HEK293T (cell line): ENCODE measurements at regions not wholly inside any gene's neighbourhood (a gene's known extent, or its start where the extent isn't known, plus 50 kb on each side); places are given as distances from the start of the nearest gene placed in this dataset.

Source experiments
- ARNT ChIP-seq: fragments of 450-650 bp; IDR thresholded peaks from 2 replicates; pipeline ENCODE4 v1.6.1; 2017; ENCODE audit warnings: mild to moderate bottlenecking
- BHLHE40 ChIP-seq: fragments of 450-650 bp; IDR thresholded peaks from 2 replicates; pipeline ENCODE4 v1.6.1; 2016; ENCODE audit warnings: mild to moderate bottlenecking, moderate library complexity, borderline replicate concordance
- ELF4 ChIP-seq: fragments of 450-650 bp; IDR thresholded peaks from 2 replicates; pipeline ENCODE4 v1.6.1; 2017; ENCODE audit warnings: antibody characterized with exemption
- FOXK2 ChIP-seq: fragments of 450-650 bp; IDR thresholded peaks from 2 replicates; pipeline ENCODE4 v1.6.1; 2016; ENCODE audit warnings: mild to moderate bottlenecking
- FOXM1 ChIP-seq: fragments of 450-650 bp; IDR thresholded peaks from 2 replicates; pipeline ENCODE4 v1.6.1; 2017; ENCODE audit warnings: mild to moderate bottlenecking, borderline replicate concordance
- HDGF ChIP-seq: fragments of 450-650 bp; IDR thresholded peaks from 2 replicates; pipeline ENCODE4 v1.6.1; 2017; ENCODE audit warnings: antibody characterized with exemption, borderline replicate concordance
- L3MBTL2 ChIP-seq: fragments of 450-650 bp; conservative IDR thresholded peaks from 2 replicates; pipeline ENCODE4 v1.6.1; 2016; ENCODE audit warnings: mild to moderate bottlenecking
- SP1 ChIP-seq: fragments of 450-650 bp; IDR thresholded peaks from 2 replicates; pipeline ENCODE4 v1.6.1; 2017
- TARDBP ChIP-seq: fragments of 450-650 bp; IDR thresholded peaks from 2 replicates; pipeline ENCODE4 v1.6.1; 2016
- ZNF384 ChIP-seq: fragments of 450-650 bp; IDR thresholded peaks from 2 replicates; pipeline ENCODE4 v1.6.1; 2016

GRCh38 chr12:124725597-124726237 lies 137.9 kb downstream of the SCARB1 start:
- TF ChIP-seq FOXM1 (no peak), HDGF (no peak), ELF4 (no peak), FOXK2 (no peak), L3MBTL2 (no peak), BHLHE40 (no peak), ZNF384 (no peak), SP1 (no peak), TARDBP (no peak), ARNT (no peak)
